CD14-positive monocyte (primary cell): ENCODE measurements at regions not wholly inside any gene's neighbourhood (a gene's known extent, or its start where the extent isn't known, plus 50 kb on each side); places are given as distances from the start of the nearest gene placed in this dataset.
A peak's percentile ranks its signal among the peaks of the same experiment; 100 is the strongest.

Experiments
- DNase-seq, 3 donors: peaks; one replicate each; pipeline ENCODE4 v3.0.0-alpha.2; 2011 to 2022
- H2AFZ ChIP-seq: 2 replicates; pipeline ENCODE4 v1.6.0; 2012; ENCODE audit warnings: mild to moderate bottlenecking, low read depth, low read length, inconsistent platforms; ENCODE audit not compliant: insufficient read depth, poor library complexity, severe bottlenecking
- H3K27ac ChIP-seq, 2 donors: 1 replicate in 1 of 2; 2 replicates in 1 of 2; pipeline ENCODE4 v1.5.1; 2012 to 2013; ENCODE audit warnings: low read length in 2 of 2, control low read depth in 1 of 2, inconsistent platforms in 1 of 2, low read depth in 1 of 2, mild to moderate bottlenecking in 1 of 2
- H3K27me3 ChIP-seq, 2 donors: one replicate each; pipeline versions ENCODE4 v1.6.0 to v1.6.1; 2011 to 2013; ENCODE audit warnings: low read length in 2 of 2; ENCODE audit not compliant: control insufficient read depth in 2 of 2, insufficient read depth in 2 of 2
- H3K36me3 ChIP-seq, 2 donors: replicated peaks in 1 of 2; 1 replicate in 1 of 2; 2 replicates in 1 of 2; pipeline versions ENCODE4 v1.5.1 to v1.6.1; 2012 to 2013; ENCODE audit warnings: low read length in 2 of 2, control low read depth in 1 of 2, inconsistent platforms in 1 of 2, mild to moderate bottlenecking in 1 of 2; ENCODE audit not compliant: insufficient read depth in 2 of 2, control insufficient read depth in 1 of 2
- H3K4me1 ChIP-seq, 2 donors: 1 replicate in 1 of 2; 2 replicates in 1 of 2; pipeline versions ENCODE4 v1.5.1 to v1.6.1; 2012 to 2013; ENCODE audit warnings: low read length in 2 of 2, control low read depth in 1 of 2, inconsistent platforms in 1 of 2, mild to moderate bottlenecking in 1 of 2, moderate library complexity in 1 of 2; ENCODE audit not compliant: insufficient read depth in 2 of 2, control insufficient read depth in 1 of 2
- H3K4me2 ChIP-seq: replicated peaks from 2 replicates; pipeline ENCODE3; 2012; ENCODE audit warnings: low read length, moderate library complexity, mild to moderate bottlenecking; ENCODE audit not compliant: poor library complexity, severe bottlenecking; ENCODE audit errors: extremely low read depth
- H3K4me3 ChIP-seq, 3 experiments: fragments of 200-600 bp in 1 of 3; sonication (generic) in 1 of 3; replicated peaks in 1 of 3; 1 replicate in 2 of 3; 2 replicates in 1 of 3; pipeline ENCODE4 v1.5.1; 2011 to 2013; ENCODE audit warnings: low read length in 3 of 3, mild to moderate bottlenecking in 3 of 3, control low read depth in 2 of 3, low read depth in 2 of 3, inconsistent platforms in 1 of 3, moderate library complexity in 1 of 3
- H3K79me2 ChIP-seq: 2 replicates; pipeline ENCODE4 v1.6.0; 2012; ENCODE audit warnings: mild to moderate bottlenecking, control low read depth, inconsistent platforms, low read length, moderate library complexity; ENCODE audit not compliant: insufficient read depth
- H3K9ac ChIP-seq: 2 replicates; pipeline ENCODE4 v1.6.0; 2017; ENCODE audit warnings: low read length, mild to moderate bottlenecking; ENCODE audit not compliant: insufficient read depth, poor library complexity, severe bottlenecking
- H3K9me3 ChIP-seq, 2 donors: replicated peaks in 1 of 2; 1 replicate in 1 of 2; 2 replicates in 1 of 2; pipeline versions ENCODE4 v1.5.1 to v1.6.1; 2012 to 2013; ENCODE audit warnings: low read length in 2 of 2, control low read depth in 1 of 2; ENCODE audit not compliant: control insufficient read depth in 1 of 2, insufficient read depth in 1 of 2
- H4K20me1 ChIP-seq: 2 replicates; pipeline ENCODE4 v1.6.0; 2012; ENCODE audit warnings: mild to moderate bottlenecking, low read length, control low read depth, moderate library complexity; ENCODE audit not compliant: insufficient read depth
- H3K27ac Mint-ChIP-seq, 7 donors: one replicate each; pipeline ENCODE4 v1.8.0; 2020; ENCODE audit warnings: mild to moderate bottlenecking in 7 of 7, mixed read lengths in 7 of 7, moderate library complexity in 6 of 7, inconsistent platforms in 2 of 7
- H3K27me3 Mint-ChIP-seq, 3 donors: one replicate each; pipeline ENCODE4 v1.8.0; 2021 to 2022; ENCODE audit warnings: low read depth in 3 of 3, mild to moderate bottlenecking in 3 of 3, mixed read lengths in 3 of 3, moderate library complexity in 3 of 3, inconsistent platforms in 1 of 3
- H3K36me3 Mint-ChIP-seq, 2 donors: one replicate each; pipeline ENCODE4 v1.8.0; 2020; ENCODE audit warnings: mixed read lengths in 2 of 2, inconsistent platforms in 1 of 2, mild to moderate bottlenecking in 1 of 2
- H3K4me1 Mint-ChIP-seq: one replicate; pipeline ENCODE4 v1.8.0; 2020; ENCODE audit warnings: mild to moderate bottlenecking, mixed read lengths
- H3K4me3 Mint-ChIP-seq, 2 donors: one replicate each; pipeline ENCODE4 v1.8.0; 2020; ENCODE audit warnings: mild to moderate bottlenecking in 2 of 2, mixed read lengths in 2 of 2, moderate library complexity in 1 of 2
- H3K9me3 Mint-ChIP-seq, 7 donors: one replicate each; pipeline ENCODE4 v1.8.0; 2020 to 2022; ENCODE audit warnings: mixed read lengths in 7 of 7, mild to moderate bottlenecking in 6 of 7, moderate library complexity in 6 of 7, inconsistent platforms in 2 of 7
- CTCF ChIP-seq: fragments of 200-600 bp; IDR thresholded peaks from one replicate; pipeline ENCODE4 v1.8.0; 2022; ENCODE audit warnings: antibody characterized with exemption, mild to moderate bottlenecking
- WGBS: methylation state at CpG from one replicate; pipeline ENCODE4 v1.1.5; 2013; ENCODE audit warnings: missing lambda C conversion rate; ENCODE audit not compliant: insufficient coverage; 5-methylcytosine and 5-hydroxymethylcytosine counted together
- intact Hi-C, 2 donors: fragments of 100-400 bp; cut with micrococcal nuclease; formaldehyde crosslinking; loops; one replicate each; pipeline versions ENCODE4 v1.15.0 to v1.15.1; 2023

GRCh38 chr21:41651830-41652229 is 115.0 kb downstream of the RIPK4 start:
- H3K9ac ChIP-seq, result no peak overlapping the region
- H3K79me2 ChIP-seq, result no peaks in the 10 kb centered on the region
- H3K4me2 ChIP-seq, result peak overlapping the region; percentile 50
- H3K27me3 Mint-ChIP-seq, result peaks cover 9 to 18% (median 9%) of the 10 kb centered on the region in 3 donors
- H3K4me1 ChIP-seq, result peaks cover 16 to 18% of the 10 kb centered on the region in 2 donors
- H3K4me3 Mint-ChIP-seq, result peak overlapping the region in 1 of 2 donors; percentile 58
- H2AFZ ChIP-seq, result peak overlapping the region; percentile 3
- H3K4me3 ChIP-seq, result peak overlapping the region in 1 of 3 experiments; percentile 19
- intact Hi-C loops, result loop anchor here in 1 of 2 donors (10.0 kb wide), 1 partner anchor 53 kb away; no protein-coding TSS in a partner anchor
- H3K36me3 Mint-ChIP-seq, result no peaks in the 10 kb centered on the region
- no peaks in the 10 kb centered on the region for H3K9me3 ChIP-seq
- H3K27ac Mint-ChIP-seq, result peak overlapping the region in 6 of 7 donors; percentile 10 to 73 (median 58)
- 93% methylated on average over 3 of the region's 6 CpGs for WGBS
- peak in 1 of 3 donors; percentile 35 for DNase-seq
- H3K36me3 ChIP-seq, result no peaks in the 10 kb centered on the region
- peak overlapping the region in 1 of 2 donors; percentile 43 for H3K27ac ChIP-seq
- peaks cover 21% of the 10 kb centered on the region for H3K4me1 Mint-ChIP-seq
- H3K27me3 ChIP-seq, result no peaks in the 10 kb centered on the region
- peaks cover 0 to 6% (median 0%) of the 10 kb centered on the region in 7 donors for H3K9me3 Mint-ChIP-seq
- TF ChIP-seq CTCF, result no peak
- H4K20me1 ChIP-seq, result no peaks in the 10 kb centered on the region

- H3K9me3 Mint-ChIP-seq, result peaks cover 0 to 6% (median 0%) of the 10 kb centered on the region in 7 donors
- DNase-seq, result peak in 2 of 3 donors; percentile 44 to 50
- intact Hi-C loops, result loop anchor here in 1 of 2 donors (10.0 kb wide), 1 partner anchor 53 kb away; no protein-coding TSS in a partner anchor
- Histone ChIP-seq H2AFZ (peak overlapping the region; percentile 3), H3K27me3 (no peaks in the 10 kb centered on the region), H3K79me2 (no peaks in the 10 kb centered on the region), H4K20me1 (no peaks in the 10 kb centered on the region), H3K9ac (no peak overlapping the region), H3K27ac (peak overlapping the region in 1 of 2 donors; percentile 43), H3K4me2 (peak overlapping the region; percentile 50), H3K36me3 (no peaks in the 10 kb centered on the region), H3K4me1 (peaks cover 16 to 18% of the 10 kb centered on the region in 2 donors), H3K4me3 (peak overlapping the region in 1 of 3 experiments; percentile 19), H3K9me3 (no peaks in the 10 kb centered on the region)
- no peak for TF ChIP-seq CTCF
- H3K27ac Mint-ChIP-seq, result peak overlapping the region in 5 of 7 donors; percentile 10 to 73 (median 50)
- WGBS, result 4% methylated on average over 7 of the region's 8 CpGs
- peak overlapping the region; percentile 40 to 78 for H3K4me3 Mint-ChIP-seq
- H3K27me3 Mint-ChIP-seq, result peaks cover 6 to 18% (median 9%) of the 10 kb centered on the region in 3 donors
- H3K4me1 Mint-ChIP-seq, result peaks cover 21% of the 10 kb centered on the region
- H3K36me3 Mint-ChIP-seq, result no peaks in the 10 kb centered on the region
These were observed 115.4 kb downstream of the RIPK4 start for GRCh38 chr21:41651406-41651805.
